ENCODE measurements at regions not wholly inside any gene's neighbourhood (a gene's known extent, or its start where the extent isn't known, plus 50 kb on each side); places are given as distances from the start of the nearest gene placed in this dataset.

DNA sequence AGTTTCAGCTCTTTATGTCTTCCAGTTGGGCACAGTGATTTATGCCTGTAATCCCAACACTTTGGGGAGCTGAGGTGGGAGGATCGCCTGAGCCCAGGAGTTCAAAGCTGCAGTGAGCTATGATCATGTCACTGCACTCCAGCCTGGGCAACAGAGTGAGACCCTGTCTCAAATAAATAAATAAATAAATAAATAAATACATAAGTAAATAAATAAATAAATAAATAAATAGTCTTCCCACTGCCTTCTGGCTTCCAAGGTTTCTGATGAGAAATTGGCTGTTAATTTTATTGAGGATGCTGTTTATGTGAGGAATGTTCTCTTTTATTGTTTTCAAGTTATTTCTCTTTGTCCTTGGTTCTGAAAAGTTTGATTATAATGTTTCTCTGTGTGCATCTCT is 1507.6 kb upstream of the GOT2 start:
- no peak for DNase-seq (ENCODE audit: extremely low read depth, low read depth)
- TF ChIP-seq, protein P1, sequence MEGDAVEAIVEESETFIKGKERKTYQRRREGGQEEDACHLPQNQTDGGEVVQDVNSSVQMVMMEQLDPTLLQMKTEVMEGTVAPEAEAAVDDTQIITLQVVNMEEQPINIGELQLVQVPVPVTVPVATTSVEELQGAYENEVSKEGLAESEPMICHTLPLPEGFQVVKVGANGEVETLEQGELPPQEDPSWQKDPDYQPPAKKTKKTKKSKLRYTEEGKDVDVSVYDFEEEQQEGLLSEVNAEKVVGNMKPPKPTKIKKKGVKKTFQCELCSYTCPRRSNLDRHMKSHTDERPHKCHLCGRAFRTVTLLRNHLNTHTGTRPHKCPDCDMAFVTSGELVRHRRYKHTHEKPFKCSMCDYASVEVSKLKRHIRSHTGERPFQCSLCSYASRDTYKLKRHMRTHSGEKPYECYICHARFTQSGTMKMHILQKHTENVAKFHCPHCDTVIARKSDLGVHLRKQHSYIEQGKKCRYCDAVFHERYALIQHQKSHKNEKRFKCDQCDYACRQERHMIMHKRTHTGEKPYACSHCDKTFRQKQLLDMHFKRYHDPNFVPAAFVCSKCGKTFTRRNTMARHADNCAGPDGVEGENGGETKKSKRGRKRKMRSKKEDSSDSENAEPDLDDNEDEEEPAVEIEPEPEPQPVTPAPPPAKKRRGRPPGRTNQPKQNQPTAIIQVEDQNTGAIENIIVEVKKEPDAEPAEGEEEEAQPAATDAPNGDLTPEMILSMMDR (IDR thresholded peaks at IDR 0.05; ENCODE audit: low read depth, low read length) = no peak

DNA sequence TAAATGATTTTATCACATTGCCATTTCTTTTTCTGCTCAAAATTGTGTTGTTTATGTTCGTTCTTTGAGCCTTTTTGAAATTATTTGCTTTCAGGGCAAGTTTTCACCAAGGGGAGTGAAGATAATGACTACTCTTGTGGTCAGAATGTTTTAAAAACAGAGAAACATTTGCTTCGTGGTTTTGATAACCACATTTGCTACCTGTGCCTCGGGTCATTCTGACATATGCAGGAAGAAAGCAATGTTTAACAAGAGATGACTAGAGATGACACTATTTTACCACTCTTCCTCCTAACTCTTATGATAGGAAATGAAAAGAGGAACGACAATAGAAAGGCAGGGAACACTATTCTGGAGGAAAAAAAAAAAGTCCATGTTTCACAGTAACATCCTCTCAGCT is 1496.5 kb upstream of the GOT2 start:
- no peak for DNase-seq (ENCODE audit: extremely low read depth, low read depth)
- TF ChIP-seq, protein P1 (IDR thresholded peaks at IDR 0.05; ENCODE audit: low read depth, low read length) = no peak

DNA sequence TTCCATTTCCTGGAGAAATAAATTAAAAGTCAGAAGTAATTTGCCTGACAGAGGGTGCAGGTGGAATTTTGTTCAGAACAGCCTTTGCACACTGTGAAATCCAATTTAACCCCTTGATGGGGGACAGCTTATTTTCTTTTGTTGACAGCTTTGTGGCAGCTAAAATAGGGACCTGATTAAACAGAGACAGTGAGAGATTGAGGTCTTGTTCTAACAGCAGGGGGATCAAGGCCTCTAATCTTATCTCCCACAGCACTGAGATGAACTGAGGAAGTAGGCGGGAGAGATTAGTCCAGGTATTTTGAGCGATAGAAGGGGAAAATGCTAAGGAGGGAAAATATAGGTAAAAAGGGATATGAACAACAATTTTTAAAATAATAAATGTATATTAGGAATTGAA is 1491.4 kb upstream of the GOT2 start:
- no peak for DNase-seq (ENCODE audit: extremely low read depth, low read depth)
- TF ChIP-seq, protein P1 (IDR thresholded peaks at IDR 0.05; ENCODE audit: low read depth, low read length) = no peak

DNA sequence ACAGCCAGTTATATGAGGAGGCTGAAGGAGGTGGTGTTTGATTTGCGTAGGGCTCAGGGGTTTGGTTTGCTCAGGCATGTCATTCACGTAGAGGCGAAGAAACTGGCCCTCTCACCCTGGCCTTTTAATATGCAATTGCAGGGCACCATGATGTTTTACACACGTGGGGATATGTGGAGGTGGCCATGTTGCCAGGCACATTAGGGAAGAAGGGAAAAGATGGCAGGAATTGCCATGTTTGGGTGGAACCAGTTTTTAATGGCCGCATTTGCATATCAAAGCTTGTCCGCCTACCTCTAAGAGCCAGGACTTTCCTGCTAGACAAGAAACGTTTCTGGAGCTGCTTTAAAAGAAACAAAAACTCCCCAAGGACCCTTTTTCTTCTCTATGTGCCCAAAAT is 1483.7 kb upstream of the GOT2 start:
- TF ChIP-seq, protein P1 (IDR thresholded peaks at IDR 0.05; ENCODE audit: low read depth, low read length) = no peak
- no peak for DNase-seq (ENCODE audit: extremely low read depth, low read depth)

DNA sequence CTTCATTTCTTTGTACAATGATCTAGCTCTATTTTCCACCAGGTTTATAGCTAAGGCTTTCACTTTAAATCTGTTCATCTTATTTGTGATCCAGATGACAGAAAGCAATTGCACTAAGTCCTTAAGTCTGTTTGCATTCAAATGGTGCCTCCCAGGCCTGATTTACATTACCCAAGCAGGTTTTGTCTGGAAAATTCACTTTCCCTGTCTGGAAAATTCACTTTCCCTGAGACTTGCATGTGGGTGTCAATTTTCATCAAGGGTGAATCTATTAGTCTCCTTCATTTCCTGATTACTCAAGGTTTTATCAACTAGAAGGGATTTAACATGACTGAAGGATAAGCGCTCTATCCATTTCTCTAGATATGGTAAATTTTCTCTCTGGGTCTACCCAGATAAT is 1480.2 kb upstream of the GOT2 start:
- TF ChIP-seq, protein P1 (IDR thresholded peaks at IDR 0.05; ENCODE audit: low read depth, low read length) = no peak

DNA sequence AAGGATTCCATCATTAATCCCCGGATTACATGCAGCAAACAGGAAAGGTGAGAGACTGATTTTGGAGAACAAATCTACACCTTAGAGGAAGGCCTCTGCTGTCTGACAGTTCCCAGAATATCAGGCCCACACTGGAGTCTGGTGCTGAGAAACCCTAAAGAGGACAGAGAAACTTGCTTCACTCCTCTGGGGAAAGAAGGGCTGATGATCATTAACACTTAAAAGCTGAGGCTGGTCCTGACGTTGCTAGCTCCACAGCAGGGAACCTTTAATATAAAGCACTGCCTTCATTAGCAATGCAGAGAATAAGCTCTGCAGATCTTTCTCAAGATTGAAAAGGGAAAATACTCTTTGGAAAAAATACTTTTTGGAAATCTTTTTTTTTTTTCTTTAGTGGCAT is 1472.4 kb upstream of the GOT2 start:
- DNase-seq (ENCODE audit: extremely low read depth, low read depth) = no peak
- TF ChIP-seq, protein P1 (IDR thresholded peaks at IDR 0.05; ENCODE audit: low read depth, low read length) = no peak

More for the DNA sequence above, 1480.2 kb upstream of the GOT2 start:
- DNase-seq (ENCODE audit: extremely low read depth, low read depth) = no peak

DNA sequence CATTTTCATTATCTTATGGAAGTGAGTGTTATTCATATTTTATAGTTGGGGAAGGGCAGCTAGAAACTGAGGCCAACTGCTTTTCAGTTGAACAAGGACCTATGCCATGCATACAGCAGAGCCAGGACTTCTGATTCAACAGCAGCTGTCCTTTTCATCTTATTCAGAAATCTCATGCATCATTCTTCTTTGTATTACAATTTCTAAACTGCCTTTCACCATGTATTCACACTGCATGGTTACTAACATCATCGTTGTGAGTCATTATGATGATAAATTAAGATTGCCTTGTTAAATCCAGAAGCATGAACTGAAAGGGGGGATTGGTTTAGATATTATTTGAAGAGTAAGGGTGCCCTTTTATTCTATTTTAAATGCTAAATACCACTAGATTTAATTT is 1470.1 kb upstream of the GOT2 start:
- TF ChIP-seq, protein P1 (IDR thresholded peaks at IDR 0.05; ENCODE audit: low read depth, low read length) = no peak
- DNase-seq (ENCODE audit: extremely low read depth, low read depth) = no peak
